SJSA1 (cell line): ENCODE measurements at regions not wholly inside any gene's neighbourhood (a gene's known extent, or its start where the extent isn't known, plus 50 kb on each side); places are given as distances from the start of the nearest gene placed in this dataset.
"Not testable (repeated sequence)": the region's sequence is repeated elsewhere in the genome, so short reads cannot be mapped to it uniquely, and the experiment has no call there.

ENCODE experiments used
- DNase-seq, 2 experiments: peaks; one replicate each; pipeline ENCODE4 v3.0.0-alpha.2; 2015 to 2020; ENCODE audit warnings: low spot score in 2 of 2, low read depth in 1 of 2
- H3K27ac ChIP-seq: fragments of 250-450 bp; sonication (Bioruptor Pico); 2 replicates; pipeline ENCODE4 v1.5.1; 2020; ENCODE audit warnings: mild to moderate bottlenecking, moderate library complexity
- H3K27me3 ChIP-seq: fragments of 250-450 bp; sonication (Bioruptor Pico); replicated peaks from 2 replicates; pipeline ENCODE4 v1.5.1; 2020; ENCODE audit warnings: mild to moderate bottlenecking, moderate library complexity
- H3K36me3 ChIP-seq: fragments of 250-450 bp; sonication (Bioruptor Pico); 2 replicates; pipeline ENCODE4 v1.5.1; 2020; ENCODE audit warnings: mild to moderate bottlenecking
- H3K4me1 ChIP-seq: fragments of 250-450 bp; sonication (Bioruptor Pico); replicated peaks from 2 replicates; pipeline ENCODE4 v1.6.1; 2021; ENCODE audit warnings: mild to moderate bottlenecking
- H3K4me3 ChIP-seq: fragments of 250-450 bp; sonication (Bioruptor Pico); 2 replicates; pipeline ENCODE4 v1.5.1; 2020; ENCODE audit warnings: mild to moderate bottlenecking
- H3K9me3 ChIP-seq: fragments of 250-450 bp; sonication (Bioruptor Pico); replicated peaks from 2 replicates; pipeline ENCODE4 v1.5.1; 2020; ENCODE audit warnings: mild to moderate bottlenecking

DNA sequence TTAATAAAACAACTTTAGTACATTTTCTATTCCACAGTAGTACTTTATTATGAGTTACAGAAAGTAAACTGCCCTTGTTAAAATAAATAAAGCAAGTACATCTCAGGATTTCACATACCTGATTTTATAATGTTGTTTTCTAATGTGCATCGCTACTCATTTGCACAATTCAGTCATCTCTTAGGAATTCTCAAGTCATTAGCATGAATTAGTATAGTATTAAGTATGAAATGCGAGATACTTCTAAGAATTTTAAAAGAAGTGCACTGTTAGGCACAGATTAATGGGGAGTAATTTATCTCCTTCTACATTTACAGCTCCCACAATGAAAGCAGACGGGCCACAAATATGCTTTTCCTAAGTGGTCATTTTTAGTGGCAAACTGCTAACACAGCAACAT lies 193.7 kb upstream of the FAM174A start:
- H3K36me3 ChIP-seq, H3K27me3 ChIP-seq, DNase-seq, H3K9me3 ChIP-seq, H3K27ac ChIP-seq, H3K4me1 ChIP-seq, H3K4me3 ChIP-seq: not testable (repeated sequence)

DNA sequence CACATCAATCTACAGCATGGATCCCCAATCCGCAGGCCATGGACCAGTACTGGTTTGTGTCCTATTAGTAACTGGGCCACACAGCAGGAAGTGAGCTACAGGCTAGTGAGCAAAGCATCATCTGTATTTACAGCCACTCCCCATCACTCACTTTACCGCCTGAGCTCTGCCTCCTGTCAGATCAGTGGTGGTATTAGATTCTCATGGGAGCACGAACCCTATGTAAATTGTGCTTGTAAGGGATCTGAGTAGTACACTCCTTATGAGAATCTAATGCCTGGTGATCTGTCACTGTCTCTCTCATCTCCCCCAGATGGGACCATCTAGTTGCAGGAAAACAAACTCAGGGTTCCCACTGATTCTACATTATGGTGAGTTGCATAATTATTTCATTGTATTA lies 212.7 kb upstream of the FAM174A start:
- no peaks in the 10 kb centered on the region for H3K4me1 ChIP-seq
- no peak for DNase-seq
- no peak overlapping the region for H3K4me3 ChIP-seq
- no peak overlapping the region for H3K27ac ChIP-seq
- no peaks in the 10 kb centered on the region for H3K27me3 ChIP-seq
- no peaks in the 10 kb centered on the region for H3K9me3 ChIP-seq
- H3K36me3 ChIP-seq = no peaks in the 10 kb centered on the region

DNA sequence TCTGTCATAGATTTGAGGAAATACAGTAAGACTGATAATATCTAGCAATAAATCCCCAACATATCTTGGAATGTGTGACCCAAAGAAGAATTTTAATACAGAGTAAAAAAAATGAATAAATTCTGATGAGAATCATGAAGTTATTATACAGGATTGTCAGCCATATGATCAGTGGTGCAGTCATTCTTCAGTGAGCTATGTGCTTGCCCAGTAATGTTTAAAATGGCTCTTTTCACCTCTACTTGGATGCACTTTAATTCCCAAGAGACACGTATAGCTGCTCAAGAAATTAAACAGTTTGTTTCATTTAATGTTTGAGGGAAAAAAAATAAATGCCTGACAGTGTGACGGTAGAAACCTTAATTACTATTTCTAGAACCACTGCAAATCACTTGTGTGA lies 215.3 kb upstream of the FAM174A start:
- Histone ChIP-seq H3K27me3 (no peaks in the 10 kb centered on the region), H3K4me1 (no peaks in the 10 kb centered on the region), H3K4me3 (no peak overlapping the region), H3K9me3 (peaks cover 9% of the 10 kb centered on the region), H3K27ac (no peak overlapping the region), H3K36me3 (no peaks in the 10 kb centered on the region)
- no peak for DNase-seq

DNA sequence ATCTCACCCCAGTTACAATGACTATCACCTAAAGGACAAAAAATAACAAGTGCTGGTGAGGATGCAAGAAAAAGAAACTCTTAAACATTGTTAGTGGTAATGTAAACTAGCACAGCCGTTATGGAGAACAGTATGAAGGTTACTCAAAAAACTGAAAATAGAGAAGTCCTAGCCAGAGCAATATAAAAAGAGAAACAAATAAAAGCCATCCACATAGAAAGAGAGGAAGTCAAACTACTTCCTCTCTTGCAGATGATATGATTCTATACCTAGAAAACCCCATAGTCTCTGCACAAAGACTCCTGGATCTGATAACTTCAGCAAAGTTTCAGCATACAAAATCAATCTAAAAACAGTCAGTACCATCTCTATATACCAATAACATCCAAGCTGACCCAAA lies 221.5 kb upstream of the FAM174A start:
- Histone ChIP-seq H3K27me3 (no peaks in the 10 kb centered on the region), H3K36me3 (no peaks in the 10 kb centered on the region), H3K4me1 (no peaks in the 10 kb centered on the region), H3K27ac (no peak overlapping the region), H3K4me3 (no peak overlapping the region), H3K9me3 (peaks cover 9% of the 10 kb centered on the region)
- DNase-seq = no peak

DNA sequence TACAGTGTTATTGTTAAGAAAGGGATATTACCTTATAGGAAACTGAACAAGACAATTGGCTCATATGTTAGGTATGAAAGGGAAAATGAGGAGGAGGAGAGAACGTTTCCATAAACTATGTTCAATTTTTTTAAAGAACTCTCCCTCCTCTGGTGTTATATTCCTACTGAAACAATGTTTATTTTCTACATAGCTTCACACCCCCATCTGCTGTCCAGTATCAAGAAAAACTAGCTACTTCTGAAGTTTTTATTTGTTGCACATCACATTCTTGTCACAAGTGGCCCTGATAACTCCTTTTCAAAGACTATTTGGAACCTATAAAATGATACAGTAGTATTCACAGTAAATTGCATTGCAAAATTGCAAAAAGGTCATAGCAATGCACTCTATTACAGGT lies 223.4 kb upstream of the FAM174A start:
- H3K4me3 ChIP-seq = no peak overlapping the region
- H3K27me3 ChIP-seq = no peaks in the 10 kb centered on the region
- H3K9me3 ChIP-seq = peaks cover 9% of the 10 kb centered on the region
- H3K36me3 ChIP-seq = no peaks in the 10 kb centered on the region
- H3K4me1 ChIP-seq = no peaks in the 10 kb centered on the region
- no peak for DNase-seq
- no peak overlapping the region for H3K27ac ChIP-seq

DNA sequence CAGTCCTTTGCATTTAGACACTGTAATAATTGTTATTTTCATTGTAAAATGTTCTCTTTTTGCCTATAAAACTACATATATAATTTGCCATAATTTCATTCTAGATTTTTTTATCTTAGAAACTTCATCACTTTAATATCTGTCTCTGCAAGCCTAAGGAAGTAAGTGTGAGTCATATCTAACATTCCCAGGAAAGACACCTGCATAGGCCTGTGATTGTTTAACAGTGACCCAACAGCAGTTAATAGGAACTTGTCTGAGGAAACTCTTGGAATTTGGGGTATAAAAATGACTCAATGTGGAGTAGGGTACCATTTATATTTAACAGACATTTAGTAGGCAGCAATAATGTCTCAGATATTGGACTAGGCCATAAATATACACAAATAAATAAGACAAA lies 229.2 kb upstream of the FAM174A start:
- H3K4me1 ChIP-seq = no peaks in the 10 kb centered on the region
- DNase-seq = no peak
- H3K4me3 ChIP-seq = no peak overlapping the region
- H3K27ac ChIP-seq = no peak overlapping the region
- H3K27me3 ChIP-seq = no peaks in the 10 kb centered on the region
- no peaks in the 10 kb centered on the region for H3K36me3 ChIP-seq
- no peaks in the 10 kb centered on the region for H3K9me3 ChIP-seq

DNA sequence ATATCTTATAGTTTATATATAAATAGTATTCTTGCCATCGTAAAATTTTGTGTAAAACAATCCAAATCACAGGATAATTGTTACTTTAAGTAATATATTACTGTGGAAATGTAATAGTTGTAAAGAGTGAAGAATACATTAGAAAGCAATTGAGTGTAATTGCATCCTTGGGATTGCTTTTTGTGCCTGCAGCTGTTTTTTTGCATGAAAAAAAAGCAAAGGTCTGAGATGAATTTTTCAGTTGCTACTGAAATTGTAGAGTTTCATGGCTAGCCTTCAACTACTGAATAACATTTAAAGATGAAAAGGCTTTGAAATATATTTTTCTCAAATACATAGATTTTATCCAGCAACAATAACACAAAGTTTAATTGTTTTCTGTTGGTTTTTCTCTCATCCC lies 232.0 kb upstream of the FAM174A start:
- Histone ChIP-seq H3K9me3 (no peaks in the 10 kb centered on the region; the same call in 1 of the 2 replicates), H3K27me3 (no peaks in the 10 kb centered on the region), H3K27ac (no peak overlapping the region), H3K4me1 (no peaks in the 10 kb centered on the region), H3K4me3 (no peak overlapping the region), H3K36me3 (no peaks in the 10 kb centered on the region)
- DNase-seq = no peak

DNA sequence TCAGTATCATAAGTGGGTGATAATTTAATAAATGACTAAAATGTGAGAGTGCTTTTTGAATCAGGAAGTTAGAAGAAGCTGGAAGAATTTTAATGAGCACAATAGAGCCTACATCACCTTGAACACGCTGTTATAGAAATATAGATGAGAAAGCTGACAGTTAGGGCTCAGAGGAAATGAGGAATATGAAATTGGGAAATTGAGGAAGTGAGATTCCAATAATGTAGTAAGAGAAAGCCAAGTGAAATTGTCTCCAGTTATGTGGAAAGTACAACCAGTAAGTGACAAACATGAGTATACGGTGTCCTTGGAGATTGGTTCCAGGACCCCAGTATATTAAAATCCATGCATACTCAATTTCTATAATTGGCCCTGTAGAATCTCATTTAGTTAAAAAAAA lies 235.9 kb upstream of the FAM174A start:
- no peak for DNase-seq

DNA sequence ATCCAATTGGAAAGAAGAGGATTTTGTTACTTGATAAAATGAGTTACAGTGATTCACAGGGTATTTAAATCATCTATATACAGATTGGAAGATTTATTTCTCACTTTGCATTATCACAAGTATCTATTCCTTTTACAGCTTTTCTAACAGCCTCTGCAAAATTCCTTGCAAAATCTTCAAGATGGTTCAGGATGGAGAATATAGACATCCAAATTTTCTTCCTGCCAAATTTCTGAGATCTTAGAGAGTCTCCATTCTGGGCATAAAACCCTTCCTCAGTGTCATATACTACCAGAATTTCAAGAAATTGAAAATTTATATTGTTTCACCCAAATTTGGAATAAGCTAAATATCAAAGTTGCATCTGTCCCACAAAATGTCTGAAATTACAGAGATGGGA lies 259.1 kb upstream of the FAM174A start:
- no peaks in the 10 kb centered on the region for H3K36me3 ChIP-seq
- H3K9me3 ChIP-seq = no peaks in the 10 kb centered on the region
- no peaks in the 10 kb centered on the region for H3K4me1 ChIP-seq
- H3K27me3 ChIP-seq = no peaks in the 10 kb centered on the region
- no peak overlapping the region for H3K4me3 ChIP-seq
- no peak overlapping the region for H3K27ac ChIP-seq
- no peak for DNase-seq

More for the DNA sequence above, 235.9 kb upstream of the FAM174A start:
- no peaks in the 10 kb centered on the region for H3K36me3 ChIP-seq
- H3K4me1 ChIP-seq = no peaks in the 10 kb centered on the region
- no peaks in the 10 kb centered on the region for H3K27me3 ChIP-seq
- H3K27ac ChIP-seq = no peak overlapping the region
- no peak overlapping the region for H3K4me3 ChIP-seq
- H3K9me3 ChIP-seq = no peaks in the 10 kb centered on the region; the same call in 1 of the 2 replicates

DNA sequence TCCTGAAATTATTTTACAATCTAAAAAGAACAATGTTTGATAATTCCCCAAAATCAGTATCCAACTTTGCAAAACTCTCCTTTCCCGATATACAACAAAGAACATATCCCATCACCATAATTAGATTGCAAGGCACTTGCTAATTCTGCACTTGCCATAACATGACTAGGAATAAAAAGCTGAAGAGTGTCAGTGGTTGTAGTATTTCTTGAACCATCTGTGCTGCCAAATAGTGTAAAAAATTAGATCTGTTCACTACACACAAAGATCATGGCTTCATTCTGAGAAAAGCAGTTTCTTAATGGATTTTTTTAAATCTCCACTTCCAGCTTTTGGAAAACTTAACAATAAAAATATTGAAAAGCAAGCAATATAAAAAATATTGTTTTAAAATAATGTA lies 259.5 kb upstream of the FAM174A start:
- no peaks in the 10 kb centered on the region for H3K9me3 ChIP-seq
- no peak overlapping the region for H3K27ac ChIP-seq
- H3K27me3 ChIP-seq = no peaks in the 10 kb centered on the region
- no peak for DNase-seq
- no peaks in the 10 kb centered on the region for H3K36me3 ChIP-seq
- H3K4me1 ChIP-seq = no peaks in the 10 kb centered on the region
- H3K4me3 ChIP-seq = no peak overlapping the region

DNA sequence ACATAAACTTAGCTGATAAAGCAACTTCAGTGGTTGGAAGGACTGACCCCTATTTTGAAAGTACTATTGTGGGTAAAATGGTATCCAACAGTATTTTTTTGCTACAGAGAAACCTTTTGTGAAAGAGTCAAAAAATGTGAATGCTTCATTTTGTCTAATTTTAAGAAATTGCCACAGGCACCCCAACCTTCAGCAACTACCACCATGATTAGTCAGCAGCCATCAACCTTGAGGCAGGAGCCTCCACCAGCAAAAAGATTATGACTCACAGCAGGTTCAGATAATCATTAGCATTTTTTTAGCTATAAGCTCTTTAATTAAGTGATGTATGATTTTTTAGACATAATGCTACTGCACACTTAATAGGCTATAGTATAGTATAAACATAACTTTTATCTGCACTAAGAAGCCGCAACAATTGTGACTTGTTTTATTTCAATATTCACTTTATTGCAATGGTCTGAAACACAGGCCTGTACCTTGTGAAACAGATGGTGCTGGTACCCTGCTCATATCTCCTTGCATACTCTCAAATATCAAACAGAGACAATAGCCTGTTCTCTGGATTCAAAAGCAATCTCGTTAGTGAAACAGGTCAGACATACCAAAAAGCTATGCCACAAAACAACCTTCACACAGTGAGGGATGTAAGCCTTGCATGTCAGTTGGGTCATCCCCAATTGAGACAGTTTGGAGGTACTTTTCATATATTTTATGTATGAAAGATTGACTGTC lies 261.2 kb upstream of the FAM174A start:
- DNase-seq = no peak
- Histone ChIP-seq H3K36me3 (no peaks in the 10 kb centered on the region), H3K27me3 (no peaks in the 10 kb centered on the region), H3K4me3 (no peak overlapping the region), H3K4me1 (no peaks in the 10 kb centered on the region), H3K27ac (no peak overlapping the region), H3K9me3 (0 out of 2 replicates have a peak, but pooled peaks cover 3% of the 10 kb centered on the region)

DNA sequence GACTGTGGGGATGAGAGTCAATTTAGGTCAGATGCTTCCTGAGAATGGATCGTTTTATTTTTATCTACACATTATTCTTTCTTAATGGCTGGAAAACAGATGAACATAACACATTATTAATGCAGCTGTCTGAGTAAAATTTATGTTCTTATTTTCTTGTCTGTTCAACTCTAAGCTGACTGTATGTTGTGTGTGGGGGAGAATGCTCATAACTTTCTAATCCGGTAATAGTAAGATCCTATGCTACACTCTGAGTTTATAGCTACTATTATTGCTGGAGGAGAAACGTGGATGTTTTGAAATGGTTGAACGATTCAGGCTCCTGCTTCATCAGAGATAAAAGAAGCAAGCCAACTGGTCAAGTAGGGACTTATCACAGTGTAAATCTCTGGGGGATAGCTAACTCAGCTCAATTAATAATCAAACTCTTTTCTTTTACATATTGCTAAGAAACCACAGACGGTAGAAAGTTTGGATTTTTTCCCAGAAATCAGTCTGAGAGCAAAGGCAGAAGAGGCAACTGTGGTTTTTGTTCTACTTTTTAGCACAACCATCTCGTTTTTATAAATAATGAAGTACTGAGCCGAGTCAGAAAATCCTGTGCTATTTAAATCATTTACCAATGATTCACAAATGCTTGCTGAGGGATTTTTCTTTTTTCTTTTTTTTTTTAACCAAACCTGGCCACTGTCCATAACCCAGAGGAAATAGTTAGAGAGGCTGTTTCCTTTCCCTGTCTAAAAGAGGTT lies 265.0 kb upstream of the FAM174A start:
- no peak for DNase-seq
- H3K36me3 ChIP-seq = no peaks in the 10 kb centered on the region
- 0 out of 2 replicates have a peak, but pooled peaks cover 3% of the 10 kb centered on the region for H3K9me3 ChIP-seq
- H3K27ac ChIP-seq = no peak overlapping the region
- H3K4me3 ChIP-seq = no peak overlapping the region
- no peaks in the 10 kb centered on the region for H3K27me3 ChIP-seq
- H3K4me1 ChIP-seq = no peaks in the 10 kb centered on the region

DNA sequence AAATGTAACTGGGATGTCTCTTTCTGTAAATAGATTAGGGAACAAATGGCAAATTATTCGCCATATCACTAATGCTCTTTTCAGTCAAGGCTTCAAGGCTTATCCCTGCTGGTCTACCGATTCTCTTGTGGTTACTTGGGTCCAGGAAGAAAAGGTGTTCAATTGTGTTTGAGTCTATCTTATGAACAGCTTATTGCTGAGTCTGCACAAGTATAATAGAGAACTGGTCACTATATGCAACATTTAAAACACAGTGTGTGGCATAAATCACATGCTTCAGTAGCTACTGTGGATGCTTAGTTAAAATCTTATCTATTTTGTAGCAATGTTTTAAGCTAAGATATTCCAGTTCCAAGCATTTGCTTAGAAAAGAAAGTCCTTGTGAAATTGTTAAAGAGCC lies 274.2 kb upstream of the FAM174A start:
- no peak overlapping the region for H3K4me3 ChIP-seq
- H3K4me1 ChIP-seq = no peaks in the 10 kb centered on the region
- no peaks in the 10 kb centered on the region for H3K36me3 ChIP-seq
- no peaks in the 10 kb centered on the region for H3K9me3 ChIP-seq
- DNase-seq = no peak
- no peak overlapping the region for H3K27ac ChIP-seq
- H3K27me3 ChIP-seq = no peaks in the 10 kb centered on the region

DNA sequence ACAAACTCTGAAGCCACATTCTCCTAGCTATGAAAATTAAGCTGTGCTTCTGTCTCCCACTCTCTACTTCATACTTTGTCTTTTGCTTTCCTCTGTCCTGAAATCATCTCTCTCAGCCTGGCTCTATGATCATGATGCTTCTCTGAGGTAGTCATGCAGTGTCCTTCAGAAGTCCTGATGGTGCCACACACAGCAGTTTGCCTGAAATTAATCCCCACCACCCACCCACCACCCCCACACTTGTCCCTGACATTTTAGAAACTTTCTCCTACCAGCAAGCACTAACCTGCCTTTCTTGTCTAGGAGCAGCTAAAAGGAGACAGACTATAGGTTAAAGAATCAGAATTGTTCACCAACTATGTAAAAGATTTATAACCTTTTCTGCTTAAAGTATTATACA lies 282.2 kb upstream of the FAM174A start:
- no peaks in the 10 kb centered on the region for H3K36me3 ChIP-seq
- no peak for DNase-seq

More for the DNA sequence above, 282.2 kb upstream of the FAM174A start:
- Histone ChIP-seq H3K4me3 (no peak overlapping the region), H3K4me1 (no peaks in the 10 kb centered on the region), H3K9me3 (no peaks in the 10 kb centered on the region), H3K27me3 (no peaks in the 10 kb centered on the region), H3K27ac (no peak overlapping the region)
